ENCODE measurements at regions not wholly inside any gene's neighbourhood (a gene's known extent, or its start where the extent isn't known, plus 50 kb on each side); places are given as distances from the start of the nearest gene placed in this dataset.

DNA sequence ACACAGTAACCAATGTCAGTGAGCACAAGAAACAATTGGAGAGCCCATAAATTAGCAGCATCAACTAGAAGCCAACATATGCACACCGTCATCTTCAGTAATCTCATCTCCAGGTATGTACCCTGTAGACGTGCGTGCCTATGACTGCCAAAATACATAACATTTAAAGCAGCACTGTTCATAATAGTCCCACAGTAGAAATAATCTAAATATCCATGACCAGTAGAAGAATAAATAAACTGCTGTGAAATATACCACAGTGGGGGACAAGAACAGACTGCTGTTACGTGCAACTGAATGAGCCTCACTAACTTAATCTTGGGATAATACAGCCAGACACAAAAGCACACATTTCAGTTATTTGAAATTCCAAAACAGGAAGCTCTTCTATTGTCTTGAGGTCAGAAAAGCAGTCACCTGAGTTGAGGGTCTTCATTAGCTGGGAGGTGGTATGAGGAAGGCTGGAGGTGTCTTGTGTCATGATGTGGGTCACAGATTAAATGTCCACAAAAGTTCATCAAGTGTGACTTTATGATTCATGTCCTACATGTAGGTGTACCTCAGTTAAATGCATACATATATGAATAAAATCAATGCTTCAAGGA lies 454.2 kb upstream of the AKR1E2 start:
- no peak overlapping the region for H3K56ac ChIP-seq (ENCODE audit: insufficient read length, low read depth, low read length)
- no peak overlapping the region for H3K23ac ChIP-seq (ENCODE audit: insufficient read length, low read depth, low read length)
- H3K9me3 ChIP-seq (ENCODE audit: control insufficient read depth, low read depth, low read length): no peaks in the 10 kb centered on the region
- no peak overlapping the region for H2AFZ ChIP-seq (ENCODE audit: low read length)
- no peak overlapping the region for H3K4ac ChIP-seq (ENCODE audit: low read depth, low read length)
- TF ChIP-seq, protein P1, sequence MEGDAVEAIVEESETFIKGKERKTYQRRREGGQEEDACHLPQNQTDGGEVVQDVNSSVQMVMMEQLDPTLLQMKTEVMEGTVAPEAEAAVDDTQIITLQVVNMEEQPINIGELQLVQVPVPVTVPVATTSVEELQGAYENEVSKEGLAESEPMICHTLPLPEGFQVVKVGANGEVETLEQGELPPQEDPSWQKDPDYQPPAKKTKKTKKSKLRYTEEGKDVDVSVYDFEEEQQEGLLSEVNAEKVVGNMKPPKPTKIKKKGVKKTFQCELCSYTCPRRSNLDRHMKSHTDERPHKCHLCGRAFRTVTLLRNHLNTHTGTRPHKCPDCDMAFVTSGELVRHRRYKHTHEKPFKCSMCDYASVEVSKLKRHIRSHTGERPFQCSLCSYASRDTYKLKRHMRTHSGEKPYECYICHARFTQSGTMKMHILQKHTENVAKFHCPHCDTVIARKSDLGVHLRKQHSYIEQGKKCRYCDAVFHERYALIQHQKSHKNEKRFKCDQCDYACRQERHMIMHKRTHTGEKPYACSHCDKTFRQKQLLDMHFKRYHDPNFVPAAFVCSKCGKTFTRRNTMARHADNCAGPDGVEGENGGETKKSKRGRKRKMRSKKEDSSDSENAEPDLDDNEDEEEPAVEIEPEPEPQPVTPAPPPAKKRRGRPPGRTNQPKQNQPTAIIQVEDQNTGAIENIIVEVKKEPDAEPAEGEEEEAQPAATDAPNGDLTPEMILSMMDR (conservative IDR thresholded peaks at IDR 0.05): no peak
- H2BK12ac ChIP-seq (ENCODE audit: insufficient read length, low read depth, low read length): no peak overlapping the region
- H3K4me1 ChIP-seq (ENCODE audit: insufficient read depth, low read length): no peaks in the 10 kb centered on the region
- no peak overlapping the region for H4K91ac ChIP-seq (ENCODE audit: insufficient read length, low read depth, low read length)
- H3K27me3 ChIP-seq (ENCODE audit: insufficient read depth, low read length): no peaks in the 10 kb centered on the region
- no peak overlapping the region for H2BK15ac ChIP-seq (ENCODE audit: low read depth, low read length)
- no peaks in the 10 kb centered on the region for H3K23me2 ChIP-seq (ENCODE audit: insufficient read length, low read depth, low read length, poor library complexity, severe bottlenecking)
- H3K4me1 Mint-ChIP-seq: 0 out of 4 replicates have a peak, but pooled peaks cover 0 to 2% of the 10 kb centered on the region in 2 experiments
- H3K9me3 Mint-ChIP-seq: no peaks in the 10 kb centered on the region
- no peak overlapping the region for H3K18ac ChIP-seq (ENCODE audit: insufficient read length, low read depth, low read length)
- H4K8ac ChIP-seq (replicated peaks; ENCODE audit: insufficient read length, low read depth, low read length): no peak overlapping the region
- no peak overlapping the region for H3T11ph ChIP-seq (ENCODE audit: low read length)
- no peaks in the 10 kb centered on the region for H3K79me2 ChIP-seq (ENCODE audit: insufficient read depth, low read length)
- H3K4me2 ChIP-seq (ENCODE audit: insufficient read depth, insufficient read length, low read length): no peak overlapping the region
- H3K27me3 Mint-ChIP-seq (ENCODE audit: low read depth): no peaks in the 10 kb centered on the region
- no peak for DNase-seq
- no peaks in the 10 kb centered on the region for H3K36me3 Mint-ChIP-seq (ENCODE audit: insufficient read depth in 1 of 3, low read depth in 3 of 3)
- no peaks in the 10 kb centered on the region for H3K79me1 ChIP-seq (ENCODE audit: insufficient read depth, low read depth, low read length, poor library complexity, severe bottlenecking)
- H2BK20ac ChIP-seq (ENCODE audit: low read depth, low read length, poor library complexity, severe bottlenecking): no peak overlapping the region
- H4K5ac ChIP-seq (ENCODE audit: insufficient read length, low read depth, low read length): no peak overlapping the region
- no peak overlapping the region for H3K4me3 Mint-ChIP-seq
- no peak overlapping the region for H2AK5ac ChIP-seq (ENCODE audit: insufficient read length, low read length)
- no peak overlapping the region for H3K14ac ChIP-seq (ENCODE audit: insufficient read depth, low read length)
- H3K9ac ChIP-seq (ENCODE audit: extremely low read depth, insufficient read length, low read length): no peak overlapping the region
- no peak overlapping the region for H2BK5ac ChIP-seq (ENCODE audit: insufficient read length, low read length)
- no peak overlapping the region for H2BK120ac ChIP-seq (ENCODE audit: low read depth, low read length, poor library complexity, severe bottlenecking)
- H3K27ac ChIP-seq (ENCODE audit: insufficient read length, low read depth, low read length): no peak overlapping the region
- WGBS (ENCODE audit: extremely low coverage, insufficient read length, low lambda C conversion rate): no CpG with 5 or more reads among the region's 4 CpGs
- H3K27ac Mint-ChIP-seq: no peak overlapping the region
- no peaks in the 10 kb centered on the region for H4K20me1 ChIP-seq (ENCODE audit: control insufficient read depth, insufficient read depth, insufficient read length)
